Kidney epithelial cell (primary cell): ENCODE measurements at regions not wholly inside any gene's neighbourhood (a gene's known extent, or its start where the extent isn't known, plus 50 kb on each side); places are given as distances from the start of the nearest gene placed in this dataset.

ENCODE experiments used
- DNase-seq: peaks from one replicate; pipeline ENCODE4 v3.0.0-alpha.2; 2010; ENCODE audit warnings: low read depth
- H3K27me3 ChIP-seq: 2 replicates; pipeline ENCODE4 v1.6.0; 2011; ENCODE audit warnings: low read length; ENCODE audit not compliant: control insufficient read depth, insufficient read depth
- H3K36me3 ChIP-seq: 2 replicates; pipeline ENCODE4 v1.5.1; 2011; ENCODE audit warnings: low read length; ENCODE audit not compliant: control insufficient read depth, insufficient read depth
- H3K4me3 ChIP-seq: 2 replicates; pipeline ENCODE4 v1.5.1; 2011; ENCODE audit warnings: low read depth, mild to moderate bottlenecking, control low read depth, low read length
- TF ChIP-seq, protein P1 (sequence below): IDR thresholded peaks from 2 replicates; pipeline ENCODE4 v1.5.1; 2011; ENCODE audit warnings: mild to moderate bottlenecking, moderate library complexity, low read length, control low read depth, inconsistent platforms; ENCODE audit not compliant: insufficient read depth, poor library complexity, severe bottlenecking

DNA sequence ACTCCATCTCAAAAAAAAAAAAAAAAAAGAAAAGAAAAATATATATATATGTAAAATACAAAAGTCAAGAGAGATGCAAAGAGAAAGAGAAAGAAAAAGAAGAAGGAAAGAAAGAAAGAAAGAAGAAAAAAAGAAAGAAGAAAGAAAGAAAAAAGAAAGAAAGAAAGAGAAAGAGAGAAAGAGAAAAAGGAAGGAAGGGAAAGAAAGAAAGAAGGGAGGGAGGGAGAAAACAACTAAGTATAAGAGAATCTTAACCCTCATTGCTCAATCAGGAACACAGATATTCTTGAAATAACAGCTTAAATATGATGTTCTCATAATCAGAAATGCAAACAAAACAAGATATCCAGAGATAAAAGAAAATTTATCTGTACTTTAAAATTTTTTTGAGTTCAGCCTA, 54.4 kb upstream of the MARCKS start:
- Histone ChIP-seq H3K36me3 (no peaks in the 10 kb centered on the region), H3K27me3 (no peaks in the 10 kb centered on the region), H3K4me3 (no peak overlapping the region)
- TF ChIP-seq, protein P1, sequence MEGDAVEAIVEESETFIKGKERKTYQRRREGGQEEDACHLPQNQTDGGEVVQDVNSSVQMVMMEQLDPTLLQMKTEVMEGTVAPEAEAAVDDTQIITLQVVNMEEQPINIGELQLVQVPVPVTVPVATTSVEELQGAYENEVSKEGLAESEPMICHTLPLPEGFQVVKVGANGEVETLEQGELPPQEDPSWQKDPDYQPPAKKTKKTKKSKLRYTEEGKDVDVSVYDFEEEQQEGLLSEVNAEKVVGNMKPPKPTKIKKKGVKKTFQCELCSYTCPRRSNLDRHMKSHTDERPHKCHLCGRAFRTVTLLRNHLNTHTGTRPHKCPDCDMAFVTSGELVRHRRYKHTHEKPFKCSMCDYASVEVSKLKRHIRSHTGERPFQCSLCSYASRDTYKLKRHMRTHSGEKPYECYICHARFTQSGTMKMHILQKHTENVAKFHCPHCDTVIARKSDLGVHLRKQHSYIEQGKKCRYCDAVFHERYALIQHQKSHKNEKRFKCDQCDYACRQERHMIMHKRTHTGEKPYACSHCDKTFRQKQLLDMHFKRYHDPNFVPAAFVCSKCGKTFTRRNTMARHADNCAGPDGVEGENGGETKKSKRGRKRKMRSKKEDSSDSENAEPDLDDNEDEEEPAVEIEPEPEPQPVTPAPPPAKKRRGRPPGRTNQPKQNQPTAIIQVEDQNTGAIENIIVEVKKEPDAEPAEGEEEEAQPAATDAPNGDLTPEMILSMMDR, result no peak
- DNase-seq, result no peak

DNA sequence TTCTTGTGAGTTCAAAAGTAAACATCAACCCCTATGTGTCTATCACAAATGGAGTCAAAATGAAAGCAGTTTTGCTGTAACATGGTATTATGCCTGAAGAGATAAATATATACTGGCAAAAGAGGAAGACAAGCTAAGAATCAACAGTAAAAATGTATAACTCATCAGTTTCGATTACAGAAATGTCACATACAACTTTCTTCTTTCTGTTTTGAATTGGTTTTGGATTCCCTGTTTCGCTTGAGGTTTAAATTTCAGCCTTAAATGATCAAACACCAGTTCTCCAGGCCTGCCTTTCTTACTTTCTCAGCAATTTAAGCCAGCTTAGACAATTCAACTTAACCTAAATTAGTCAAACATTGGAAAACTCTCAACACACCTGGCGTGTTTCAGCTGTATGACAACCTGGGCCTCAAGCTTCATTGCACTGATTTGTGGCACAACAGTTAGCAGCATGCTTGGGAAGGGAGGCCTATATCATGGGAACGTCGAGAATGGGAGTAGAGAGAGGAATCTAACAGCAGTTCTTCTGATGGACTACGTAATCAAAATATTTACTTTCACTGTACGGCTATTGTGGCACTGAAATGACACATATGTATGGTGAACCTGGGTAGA, 51.9 kb upstream of the MARCKS start:
- H3K36me3 ChIP-seq, result no peaks in the 10 kb centered on the region
- no peak overlapping the region for H3K4me3 ChIP-seq
- no peaks in the 10 kb centered on the region for H3K27me3 ChIP-seq
- DNase-seq, result no peak
- TF ChIP-seq, protein P1, result no peak

DNA sequence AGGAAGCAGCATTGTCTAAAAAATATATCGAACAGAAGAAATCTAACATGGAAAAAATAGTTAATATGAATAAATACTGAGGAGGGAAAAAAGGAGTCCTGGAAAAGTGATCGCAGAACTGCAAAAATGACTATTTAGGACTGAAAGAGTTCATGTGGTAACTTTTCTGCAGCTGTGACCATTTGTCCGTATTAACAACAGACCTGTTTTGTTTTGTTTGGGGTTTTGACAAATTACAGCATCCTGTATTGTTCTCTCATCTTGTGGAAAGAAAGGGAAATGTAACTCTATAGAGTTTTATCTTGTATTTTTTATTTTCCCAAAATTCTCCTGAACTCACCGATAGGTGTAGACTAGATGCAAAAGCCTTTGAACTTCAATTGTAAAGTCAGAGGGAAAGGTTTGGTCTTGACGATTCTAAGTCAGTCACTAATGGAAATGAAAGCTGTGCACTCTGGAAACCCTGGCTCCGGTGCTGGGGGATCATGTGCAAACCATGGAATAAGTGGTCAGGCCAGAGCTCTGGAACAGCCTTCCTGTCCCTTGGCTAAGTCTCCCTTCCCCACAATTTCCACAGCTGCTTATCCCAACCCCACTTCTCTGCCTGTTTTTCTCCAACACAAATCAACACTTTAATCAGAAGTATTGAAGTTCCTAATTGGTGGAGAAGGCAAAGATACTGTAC, 51.2 kb upstream of the MARCKS start:
- H3K36me3 ChIP-seq, result no peaks in the 10 kb centered on the region
- TF ChIP-seq, protein P1, result no peak
- H3K4me3 ChIP-seq, result no peak overlapping the region
- DNase-seq, result no peak
- H3K27me3 ChIP-seq, result no peaks in the 10 kb centered on the region
